DMS53 (cell line): ENCODE measurements at regions not wholly inside any gene's neighbourhood (a gene's known extent, or its start where the extent isn't known, plus 50 kb on each side); places are given as distances from the start of the nearest gene placed in this dataset.
"Not testable (repeated sequence)": the region's sequence is repeated elsewhere in the genome, so short reads cannot be mapped to it uniquely, and the experiment has no call there.

Experiments used
- DNase-seq: peaks from one replicate; lab custom pipeline; 2025; lab: John Stamatoyannopoulos, UW

GRCh38 chr16:54985156-54985555 lies 54.5 kb downstream of the IRX5 start:
- no peak for DNase-seq

GRCh38 chr16:54985668-54986067 lies 55.0 kb downstream of the IRX5 start:
- DNase-seq: no peak

GRCh38 chr16:54986409-54986808 lies 55.7 kb downstream of the IRX5 start:
- no peak for DNase-seq

- DNase-seq: no peak
Observed at GRCh38 chr16:54987081-54987480, 56.4 kb downstream of the IRX5 start.

DNA sequence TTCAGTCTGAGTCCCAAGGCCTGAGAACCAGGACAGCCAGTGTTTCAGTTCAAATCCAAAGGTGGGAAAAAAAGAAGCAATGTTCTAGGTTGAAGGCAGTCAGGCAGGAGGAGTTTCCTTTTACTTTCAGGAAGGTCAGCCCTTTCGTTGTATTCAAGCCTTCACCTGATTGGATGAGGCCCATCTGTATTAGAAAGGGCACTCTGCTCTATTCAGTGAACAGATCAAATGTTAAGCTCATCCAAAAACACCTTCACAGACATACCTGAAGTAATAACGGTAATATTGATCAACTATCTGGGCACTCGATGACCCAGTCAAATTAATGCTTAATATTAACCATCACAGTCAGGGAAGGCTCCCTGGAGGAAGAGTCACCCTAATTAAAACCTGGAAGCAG lies 60.9 kb downstream of the IRX5 start:
- DNase-seq: no peak

DNA sequence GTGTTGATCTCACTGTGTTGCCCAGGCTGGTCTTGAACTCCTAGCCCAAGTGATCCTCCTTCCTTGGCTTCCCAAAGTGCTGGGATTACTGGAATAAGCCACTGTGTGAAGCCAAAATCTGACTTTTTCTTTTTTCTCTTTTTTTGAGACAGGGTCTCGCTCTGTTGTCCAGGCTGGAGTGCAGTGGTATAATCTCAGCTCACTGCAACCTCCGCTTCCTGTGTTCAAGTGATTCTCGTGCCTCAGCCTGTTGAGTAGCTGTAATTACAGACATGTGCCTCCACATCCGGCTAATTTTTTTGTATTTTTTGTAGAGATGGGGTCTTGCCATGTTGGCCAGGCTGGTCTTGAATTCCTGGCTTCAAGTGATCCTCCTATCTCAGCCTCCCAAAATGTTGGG lies 61.3 kb downstream of the IRX5 start:
- DNase-seq: not testable (repeated sequence)

GRCh38 chr16:54993106-54993895 lies 62.6 kb downstream of the IRX5 start:
- DNase-seq: no peak

DNA sequence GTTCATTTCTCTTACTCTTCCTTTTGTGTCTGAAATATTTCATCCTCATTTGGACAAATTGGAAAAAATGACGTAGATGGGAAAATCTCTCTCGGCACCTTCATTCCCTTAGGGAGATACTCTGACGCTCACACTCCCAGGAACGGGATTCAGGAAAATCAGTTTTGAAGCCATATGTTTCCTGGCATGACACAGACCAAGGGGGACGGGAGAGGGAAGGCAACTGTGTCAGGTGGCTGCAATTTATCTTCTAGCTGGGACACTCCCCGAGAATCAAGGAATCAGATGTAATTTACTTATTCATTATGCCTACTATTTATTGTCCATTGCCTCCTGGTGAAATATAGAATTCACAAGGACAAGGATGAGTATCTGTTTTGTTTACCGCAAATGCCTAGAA lies 65.5 kb downstream of the IRX5 start:
- no peak for DNase-seq

- DNase-seq: no peak
Observed at GRCh38 chr16:54998834-54999233, 68.2 kb downstream of the IRX5 start.

GRCh38 chr16:54999481-54999880 lies 68.8 kb downstream of the IRX5 start:
- DNase-seq: no peak

DNA sequence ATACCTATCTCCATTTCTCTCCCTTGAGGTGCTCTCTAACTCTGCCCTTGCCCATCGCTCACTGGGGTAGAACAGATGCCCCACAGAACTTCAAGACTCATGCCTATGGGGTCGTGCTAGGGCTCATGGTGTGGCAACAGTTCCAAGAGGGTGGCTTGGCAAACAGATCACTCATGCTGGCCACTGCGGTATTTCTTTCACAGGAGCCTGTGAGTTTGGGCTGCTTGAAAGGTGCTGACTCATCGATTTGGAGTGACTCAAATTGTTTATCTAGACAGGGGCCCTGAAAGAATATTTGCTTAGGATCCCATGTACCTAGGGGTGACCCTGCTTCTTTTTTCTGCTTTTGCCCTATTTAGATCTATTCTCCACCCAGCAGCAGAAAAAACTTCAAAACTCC lies 69.9 kb downstream of the IRX5 start:
- no peak for DNase-seq

GRCh38 chr16:55001931-55002330 lies 71.3 kb downstream of the IRX5 start:
- DNase-seq: no peak

GRCh38 chr16:55002419-55002818 lies 71.8 kb downstream of the IRX5 start:
- DNase-seq: no peak

DNA sequence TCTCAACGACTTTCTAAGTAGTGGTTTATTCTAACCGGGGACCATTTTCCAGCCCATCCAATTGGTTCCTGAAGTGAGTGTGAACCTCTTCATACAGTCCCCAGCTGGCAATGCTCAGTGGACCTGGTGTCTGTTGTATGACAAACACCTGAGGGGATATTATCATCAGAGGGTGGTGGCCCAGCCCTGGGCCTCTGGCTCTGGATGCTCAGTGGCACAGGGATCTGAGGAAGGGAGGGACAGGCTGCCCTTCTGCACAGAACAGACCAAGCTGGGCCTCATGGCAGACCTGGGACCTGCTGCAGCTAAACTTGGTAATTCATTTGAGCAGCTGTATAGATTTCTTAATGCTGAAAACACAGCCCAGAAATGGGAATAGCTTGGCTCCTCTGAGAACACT lies 72.6 kb downstream of the IRX5 start:
- DNase-seq: no peak

DNA sequence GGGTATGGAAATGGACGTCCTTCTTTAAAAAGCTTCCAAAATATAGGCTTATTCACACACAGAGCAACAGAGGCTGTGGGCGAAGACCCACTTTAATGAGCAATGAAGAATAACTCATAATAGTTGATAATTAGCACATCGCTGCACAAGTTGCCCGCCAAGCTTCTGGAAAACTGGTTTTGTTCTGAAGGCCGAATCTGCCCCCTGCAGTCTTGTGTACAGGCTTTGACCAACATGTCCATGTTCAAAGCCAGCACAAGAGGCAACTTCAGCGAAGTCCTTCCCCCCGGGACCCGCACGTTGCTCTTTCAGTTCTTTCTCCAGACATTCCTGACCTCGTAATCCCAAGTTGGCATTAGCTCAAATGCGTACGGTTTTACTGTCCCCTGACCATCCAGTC lies 73.3 kb downstream of the IRX5 start:
- no peak for DNase-seq

- no peak for DNase-seq
Observed at GRCh38 chr16:55007504-55007903, 76.8 kb downstream of the IRX5 start.

DNA sequence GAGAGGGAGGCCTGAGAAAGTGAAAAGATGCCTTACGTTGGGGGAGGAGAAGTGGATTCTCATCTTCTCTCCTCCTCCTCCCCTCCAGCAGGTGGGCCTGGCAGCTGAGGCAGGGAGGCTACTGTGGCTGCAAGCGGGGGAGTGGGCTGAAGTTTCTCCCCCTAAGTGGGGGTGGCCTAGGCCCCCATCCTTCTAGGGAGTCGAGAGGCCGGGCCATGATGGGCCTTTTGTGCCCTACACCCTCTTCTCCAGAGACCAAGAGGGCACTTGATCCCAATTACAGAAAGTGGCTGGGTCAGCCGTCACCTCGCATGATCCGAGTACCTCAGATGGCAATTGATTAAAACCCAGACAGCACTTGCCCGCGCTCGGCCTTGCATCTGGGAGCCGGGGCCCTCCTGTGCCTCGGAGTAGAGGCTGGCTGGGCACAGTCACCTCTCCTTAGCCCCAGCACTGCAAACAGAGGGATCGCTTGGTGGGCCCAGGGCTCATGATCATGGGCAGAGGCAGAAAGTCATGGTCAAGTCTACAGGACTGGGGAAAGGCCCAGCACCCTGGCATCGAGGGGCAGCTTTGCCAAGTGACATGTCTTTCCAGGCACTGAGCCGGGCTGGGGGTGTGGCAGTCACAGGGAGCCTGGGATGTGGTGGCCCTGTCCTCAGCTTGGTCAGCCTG lies 78.3 kb downstream of the IRX5 start:
- DNase-seq: no peak

GRCh38 chr16:55009581-55009980 lies 78.9 kb downstream of the IRX5 start:
- DNase-seq: no peak

DNA sequence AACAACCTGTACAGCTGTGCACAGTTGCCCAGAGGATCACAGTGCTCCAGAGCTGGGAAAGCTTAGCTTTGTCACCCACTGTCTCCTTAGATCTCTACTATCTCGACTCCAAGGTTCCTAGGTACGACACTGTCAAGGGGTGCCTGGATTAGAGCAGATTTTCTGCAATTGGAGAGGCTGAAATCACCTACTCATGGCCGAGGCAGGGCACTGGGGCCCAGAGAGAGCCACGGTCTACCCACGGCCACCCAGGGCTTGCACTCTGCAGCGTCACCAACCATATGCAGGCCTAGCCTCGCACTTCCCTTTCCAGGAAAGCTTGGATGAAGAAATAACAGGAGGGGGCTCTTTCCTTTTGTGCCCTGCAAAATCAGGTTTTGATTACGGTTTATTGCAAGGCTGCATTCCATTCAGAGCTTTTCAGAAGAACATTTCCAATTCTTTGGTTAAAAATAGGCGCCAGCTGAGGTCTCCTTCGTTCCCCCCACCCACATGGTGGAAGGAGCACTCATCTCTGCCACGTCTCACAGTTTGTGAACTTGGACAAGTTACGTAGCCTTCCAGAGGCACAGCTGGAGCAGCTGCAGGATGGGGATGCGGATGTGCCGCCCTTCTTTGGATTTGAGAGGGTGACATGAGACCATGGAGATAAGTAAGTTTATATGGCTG lies 80.0 kb downstream of the IRX5 start:
- no peak for DNase-seq

- DNase-seq: no peak
Observed at GRCh38 chr16:55012362-55012761, 81.7 kb downstream of the IRX5 start.

DNA sequence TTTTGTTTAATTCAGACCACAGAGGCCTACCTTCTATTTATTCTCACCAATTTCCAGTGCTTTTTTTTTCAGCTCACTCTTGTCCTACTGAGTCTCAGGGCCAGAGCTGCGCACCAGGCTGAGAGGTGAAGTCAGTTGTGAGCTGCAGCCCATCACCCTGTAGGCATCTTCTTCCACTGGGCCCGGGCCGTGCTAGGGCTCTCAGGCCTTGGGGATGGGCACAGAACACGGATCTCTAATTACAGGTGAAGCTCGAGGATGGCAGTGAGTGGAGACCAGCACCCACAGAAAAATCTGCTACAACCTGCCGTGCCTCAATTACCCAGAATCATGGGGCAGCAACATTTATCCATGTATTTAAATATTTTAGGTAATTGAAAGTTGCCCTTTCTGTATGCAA lies 82.1 kb downstream of the IRX5 start:
- DNase-seq: no peak

GRCh38 chr16:55014022-55014421 lies 83.4 kb downstream of the IRX5 start:
- DNase-seq: no peak
